Activated B cell treated with CpG ODN at 0.5 μM for 24 hours (primary cell): ENCODE measurements at regions not wholly inside any gene's neighbourhood (a gene's known extent, or its start where the extent isn't known, plus 50 kb on each side); places are given as distances from the start of the nearest gene placed in this dataset.

ENCODE experiments used
- ATAC-seq: fragments of 200-7000 bp; cut with Tn5 transposase; one replicate; pipeline ENCODE4 v1.10.0; 2021; ENCODE audit warnings: low read depth, mild to moderate bottlenecking, moderate library complexity
- CTCF ChIA-PET: fragments of 350-600 bp; sonication (Branson Sonifier 250); formaldehyde crosslinking; loops from one replicate; lab custom pipeline; 2021; ENCODE audit warnings: antibody characterized with exemption; lab: Charles Lee
- POLR2A ChIA-PET: fragments of 350-600 bp; sonication (Branson Sonifier 250); formaldehyde crosslinking; loops from one replicate; lab custom pipeline; 2021; ENCODE audit warnings: antibody characterized with exemption; lab: Charles Lee
- DNase-seq: peaks from one replicate; pipeline ENCODE4 v3.0.0; 2022
- H3K27ac Mint-ChIP-seq: one replicate; pipeline ENCODE4 v1.8.0; 2020; ENCODE audit warnings: mixed read lengths
- H3K27me3 Mint-ChIP-seq: one replicate; pipeline ENCODE4 v1.8.0; 2021; ENCODE audit warnings: mixed read lengths
- H3K36me3 Mint-ChIP-seq: one replicate; pipeline ENCODE4 v1.8.0; 2021; ENCODE audit warnings: low read depth, mixed read lengths
- H3K4me1 Mint-ChIP-seq: one replicate; pipeline ENCODE4 v1.8.0; 2021; ENCODE audit warnings: mixed read lengths
- H3K4me3 Mint-ChIP-seq: one replicate; pipeline ENCODE4 v1.8.0; 2020; ENCODE audit warnings: mild to moderate bottlenecking, mixed read lengths
- H3K9me3 Mint-ChIP-seq: one replicate; pipeline ENCODE4 v1.8.0; 2020; ENCODE audit warnings: mixed read lengths
- CTCF ChIP-seq: fragments of 200-600 bp; IDR thresholded peaks from one replicate; pipeline ENCODE4 v1.8.0; 2022; ENCODE audit warnings: antibody characterized with exemption, mild to moderate bottlenecking
- intact Hi-C: fragments of 100-400 bp; cut with micrococcal nuclease; formaldehyde crosslinking; loops from one replicate; pipeline ENCODE4 v1.15.1; 2024

- POLR2A ChIA-PET = no interaction called here
- intact Hi-C loops = no loop called here
- no peak overlapping the region for H3K27ac Mint-ChIP-seq
- no peak for ATAC-seq
- CTCF ChIA-PET = interaction anchor here (1.9 kb wide), 1 partner anchor 179 kb away, joined by 10 read pairs; no protein-coding TSS in a partner anchor
- no peaks in the 10 kb centered on the region for H3K27me3 Mint-ChIP-seq
- no peak for TF ChIP-seq CTCF
- H3K36me3 Mint-ChIP-seq = no peaks in the 10 kb centered on the region
- H3K4me3 Mint-ChIP-seq = no peak overlapping the region
- H3K4me1 Mint-ChIP-seq = no peaks in the 10 kb centered on the region
- peaks cover 3% of the 10 kb centered on the region for H3K9me3 Mint-ChIP-seq
- no peak for DNase-seq
Measured at GRCh38 chr4:42747971-42748370, 91.1 kb upstream of the ATP8A1 start.

- TF ChIP-seq CTCF = no peak
- no peak for ATAC-seq
- peaks cover 3% of the 10 kb centered on the region for H3K9me3 Mint-ChIP-seq
- no peaks in the 10 kb centered on the region for H3K27me3 Mint-ChIP-seq
- H3K36me3 Mint-ChIP-seq = no peaks in the 10 kb centered on the region
- no peak overlapping the region for H3K4me3 Mint-ChIP-seq
- H3K27ac Mint-ChIP-seq = no peak overlapping the region
- ChIA-PET POLR2A (no interaction called here), CTCF (no interaction called here)
- no peak for DNase-seq
- intact Hi-C loops = no loop called here
- H3K4me1 Mint-ChIP-seq = no peaks in the 10 kb centered on the region
Measured at GRCh38 chr4:42736527-42737195, 79.8 kb upstream of the ATP8A1 start.

- CTCF ChIA-PET = no interaction called here
- no peak for ATAC-seq
- no peak for DNase-seq
- no peak for TF ChIP-seq CTCF
- no peaks in the 10 kb centered on the region for H3K27me3 Mint-ChIP-seq
- POLR2A ChIA-PET = no interaction called here
- intact Hi-C loops = no loop called here
- peaks cover 12% of the 10 kb centered on the region for H3K9me3 Mint-ChIP-seq
- H3K36me3 Mint-ChIP-seq = no peaks in the 10 kb centered on the region
- no peaks in the 10 kb centered on the region for H3K4me1 Mint-ChIP-seq
- no peak overlapping the region for H3K4me3 Mint-ChIP-seq
- H3K27ac Mint-ChIP-seq = no peak overlapping the region
Measured at GRCh38 chr4:42733380-42733779, 76.5 kb upstream of the ATP8A1 start.

- H3K4me3 Mint-ChIP-seq = no peak overlapping the region
- H3K9me3 Mint-ChIP-seq = peaks cover 14% of the 10 kb centered on the region
- intact Hi-C loops = no loop called here
- ATAC-seq = peak; percentile 34
- DNase-seq = no peak
- no peak for TF ChIP-seq CTCF
- no peaks in the 10 kb centered on the region for H3K4me1 Mint-ChIP-seq
- no peaks in the 10 kb centered on the region for H3K36me3 Mint-ChIP-seq
- H3K27ac Mint-ChIP-seq = no peak overlapping the region
- ChIA-PET POLR2A (no interaction called here), CTCF (no interaction called here)
- H3K27me3 Mint-ChIP-seq = no peaks in the 10 kb centered on the region
Measured at GRCh38 chr4:42732776-42733175, 75.9 kb upstream of the ATP8A1 start.

GRCh38 chr4:42729505-42730237 lies 72.8 kb upstream of the ATP8A1 start:
- Mint-ChIP-seq H3K27ac (no peak overlapping the region), H3K9me3 (peaks cover 14% of the 10 kb centered on the region), H3K27me3 (no peaks in the 10 kb centered on the region), H3K4me3 (no peak overlapping the region), H3K36me3 (no peaks in the 10 kb centered on the region), H3K4me1 (no peaks in the 10 kb centered on the region)
- CTCF ChIA-PET = no interaction called here
- intact Hi-C loops = no loop called here
- ATAC-seq (no peak), DNase-seq (no peak)
- POLR2A ChIA-PET = no interaction called here
- no peak for TF ChIP-seq CTCF
